ENCODE measurements at regions not wholly inside any gene's neighbourhood (a gene's known extent, or its start where the extent isn't known, plus 50 kb on each side); places are given as distances from the start of the nearest gene placed in this dataset.

- POLR2A ChIA-PET: no interaction called here
- Mint-ChIP-seq H3K9me3 (ENCODE audit: insufficient read depth) (peaks cover 4% of the 10 kb centered on the region), H3K27ac (no peak overlapping the region), H3K4me3 (no peak overlapping the region), H3K4me1 (no peaks in the 10 kb centered on the region), H3K27me3 (peaks cover 9% of the 10 kb centered on the region)
- H3K9me3 ChIP-seq (ENCODE audit: control extremely low read depth in 1 of 3, control insufficient read depth in 2 of 3, insufficient read depth in 1 of 3, low read length in 2 of 3): peaks cover 1 to 18% (median 8%) of the 10 kb centered on the region in 3 donors
- no peak for TF ChIP-seq CTCF (IDR thresholded peaks at IDR 0.05)
- no peak for TF ChIP-seq EZH2 (IDR thresholded peaks at IDR 0.05; ENCODE audit: borderline replicate concordance, insufficient read depth, low read depth, low read length, poor library complexity, severe bottlenecking)
- H3K79me2 ChIP-seq (ENCODE audit: control insufficient read depth, insufficient read depth, low read length): no peaks in the 10 kb centered on the region
- no peak overlapping the region for H3K4me3 ChIP-seq (ENCODE audit: control extremely low read depth in 1 of 5, extremely low read depth in 1 of 5, insufficient read depth in 1 of 5, low read depth in 2 of 5, low read length in 4 of 5)
- H3K9ac ChIP-seq (ENCODE audit: low read length): no peak overlapping the region
- H3K27me3 ChIP-seq (replicated peaks in 1 of 4; ENCODE audit: control extremely low read depth in 1 of 4, control insufficient read depth in 3 of 4, insufficient read depth in 4 of 4, low read length in 3 of 4): no peaks in the 10 kb centered on the region
- no peaks in the 10 kb centered on the region for H3K36me3 ChIP-seq (replicated peaks in 1 of 2; ENCODE audit: control extremely low read depth in 1 of 2, control insufficient read depth in 1 of 2, extremely low read depth in 1 of 2, insufficient read depth in 2 of 2, low read length in 1 of 2)
- intact Hi-C loops (cut with micrococcal nuclease): no loop called here
- H4K20me1 ChIP-seq (ENCODE audit: control insufficient read depth, insufficient read depth, low read length, poor library complexity, severe bottlenecking): no peaks in the 10 kb centered on the region
- H3K4me2 ChIP-seq (replicated peaks; ENCODE audit: low read depth, low read length, poor library complexity, severe bottlenecking): no peak overlapping the region
- CTCF ChIA-PET: no interaction called here
- H3K4me1 ChIP-seq (ENCODE audit: control insufficient read depth in 2 of 2, insufficient read depth in 2 of 2, low read length in 2 of 2): no peaks in the 10 kb centered on the region
- no peak overlapping the region for H2AFZ ChIP-seq (ENCODE audit: insufficient read depth, low read depth, low read length, poor library complexity, severe bottlenecking)
- DNase-seq: no peak
- no peak for ATAC-seq (ENCODE audit: low read depth)
- 91% methylated on average over 9 of the region's 10 CpGs for WGBS (ENCODE audit: insufficient coverage)
- no peak overlapping the region for H3K27ac ChIP-seq (ENCODE audit: low read length in 2 of 2)
Measured at GRCh38 chr7:156505876-156506275, 134.7 kb upstream of the RNF32 start.

GRCh38 chr7:156504687-156505545 is 135.7 kb upstream of the RNF32 start:
- POLR2A ChIA-PET: no interaction called here
- peaks cover 4% of the 10 kb centered on the region for H3K9me3 Mint-ChIP-seq (ENCODE audit: insufficient read depth)
- Histone ChIP-seq H3K27ac (ENCODE audit: low read length in 2 of 2) (no peak overlapping the region), H3K36me3 (replicated peaks in 1 of 2; ENCODE audit: control extremely low read depth in 1 of 2, control insufficient read depth in 1 of 2, extremely low read depth in 1 of 2, insufficient read depth in 2 of 2, low read length in 1 of 2) (no peaks in the 10 kb centered on the region), H3K9ac (ENCODE audit: low read length) (no peak overlapping the region), H3K4me3 (ENCODE audit: control extremely low read depth in 1 of 5, extremely low read depth in 1 of 5, insufficient read depth in 1 of 5, low read depth in 2 of 5, low read length in 4 of 5) (no peak overlapping the region), H3K4me1 (ENCODE audit: control insufficient read depth in 2 of 2, insufficient read depth in 2 of 2, low read length in 2 of 2) (no peaks in the 10 kb centered on the region), H2AFZ (ENCODE audit: insufficient read depth, low read depth, low read length, poor library complexity, severe bottlenecking) (no peak overlapping the region), H3K4me2 (replicated peaks; ENCODE audit: low read depth, low read length, poor library complexity, severe bottlenecking) (no peak overlapping the region), H3K27me3 (replicated peaks in 1 of 4; ENCODE audit: control extremely low read depth in 1 of 4, control insufficient read depth in 3 of 4, insufficient read depth in 4 of 4, low read length in 3 of 4) (peaks cover 0 to 2% (median 0%) of the 10 kb centered on the region in 4 experiments), H3K9me3 (ENCODE audit: control extremely low read depth in 1 of 3, control insufficient read depth in 2 of 3, insufficient read depth in 1 of 3, low read length in 2 of 3) (peaks cover 0 to 11% (median 0%) of the 10 kb centered on the region in 3 donors), H4K20me1 (ENCODE audit: control insufficient read depth, insufficient read depth, low read length, poor library complexity, severe bottlenecking) (no peaks in the 10 kb centered on the region), H3K79me2 (ENCODE audit: control insufficient read depth, insufficient read depth, low read length) (no peaks in the 10 kb centered on the region)
- H3K4me1 Mint-ChIP-seq: no peaks in the 10 kb centered on the region
- TF ChIP-seq CTCF (IDR thresholded peaks at IDR 0.05): no peak
- TF ChIP-seq EZH2 (IDR thresholded peaks at IDR 0.05; ENCODE audit: borderline replicate concordance, insufficient read depth, low read depth, low read length, poor library complexity, severe bottlenecking): no peak
- no peak overlapping the region for H3K27ac Mint-ChIP-seq
- WGBS (ENCODE audit: insufficient coverage): 88% methylated on average over 26 of the region's 27 CpGs
- DNase-seq (no peak), ATAC-seq (ENCODE audit: low read depth) (no peak)
- H3K27me3 Mint-ChIP-seq: peaks cover 9% of the 10 kb centered on the region
- CTCF ChIA-PET: no interaction called here
- no peak overlapping the region for H3K4me3 Mint-ChIP-seq
- intact Hi-C loops (cut with micrococcal nuclease): no loop called here

Data from B cell (primary cell).